ENCODE measurements at regions not wholly inside any gene's neighbourhood (a gene's known extent, or its start where the extent isn't known, plus 50 kb on each side); places are given as distances from the start of the nearest gene placed in this dataset.

GRCh38 chr17:71080937-71081336 lies 911.6 kb downstream of the KCNJ2 start:
- TF ChIP-seq CTCF (IDR thresholded peaks at IDR 0.05; ENCODE audit: insufficient read depth, low read depth, low read length), result no peak
- no peak overlapping the region for H3K4me3 ChIP-seq (ENCODE audit: low read depth, low read length)
- DNase-seq (ENCODE audit: low read depth), result no peak

GRCh38 chr17:71081666-71082065 lies 912.3 kb downstream of the KCNJ2 start:
- no peak overlapping the region for H3K4me3 ChIP-seq (ENCODE audit: low read depth, low read length)
- TF ChIP-seq CTCF (IDR thresholded peaks at IDR 0.05; ENCODE audit: insufficient read depth, low read depth, low read length), result no peak
- no peak for DNase-seq (ENCODE audit: low read depth)

- peak; percentile 36 for DNase-seq (ENCODE audit: low read depth)
- peak; percentile 54 for TF ChIP-seq CTCF (IDR thresholded peaks at IDR 0.05; ENCODE audit: insufficient read depth, low read depth, low read length)
Measured at GRCh38 chr17:71084219-71084618, 914.9 kb downstream of the KCNJ2 start.

GRCh38 chr17:71084838-71085237 lies 915.5 kb downstream of the KCNJ2 start:
- no peak for TF ChIP-seq CTCF (IDR thresholded peaks at IDR 0.05; ENCODE audit: insufficient read depth, low read depth, low read length)
- H3K4me3 ChIP-seq (ENCODE audit: low read depth, low read length), result no peak overlapping the region
- DNase-seq (ENCODE audit: low read depth), result no peak

More at GRCh38 chr17:71084219-71084618, 914.9 kb downstream of the KCNJ2 start:
- H3K4me3 ChIP-seq (ENCODE audit: low read depth, low read length), result no peak overlapping the region

- peak; percentile 52 for TF ChIP-seq CTCF (IDR thresholded peaks at IDR 0.05; ENCODE audit: insufficient read depth, low read depth, low read length)
- DNase-seq (ENCODE audit: low read depth), result peak; percentile 20
- H3K4me3 ChIP-seq (ENCODE audit: low read depth, low read length), result no peak overlapping the region
Measured at GRCh38 chr17:71085238-71086033, 916.1 kb downstream of the KCNJ2 start.

DNA sequence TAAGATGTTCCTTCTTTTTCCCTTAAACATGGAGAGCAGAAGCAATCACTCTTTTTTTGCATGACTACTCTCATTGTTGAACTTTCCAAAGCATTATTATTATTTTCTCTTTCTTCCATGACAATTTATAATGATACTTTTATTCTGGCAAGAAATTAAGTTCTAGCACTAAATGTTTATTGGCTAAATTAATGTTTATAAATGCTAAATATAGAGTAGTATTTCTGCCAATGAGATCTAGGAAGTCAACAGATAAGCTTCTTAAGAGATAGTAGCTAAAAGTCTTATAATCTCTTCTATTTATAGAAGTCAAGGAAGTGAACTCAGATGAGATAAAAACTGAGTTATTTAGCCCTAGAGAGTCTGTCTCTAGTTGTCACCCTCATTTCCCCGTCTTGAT lies 920.1 kb downstream of the KCNJ2 start:
- DNase-seq (ENCODE audit: low read depth), result no peak
- TF ChIP-seq CTCF (IDR thresholded peaks at IDR 0.05; ENCODE audit: insufficient read depth, low read depth, low read length), result no peak
- H3K4me3 ChIP-seq (ENCODE audit: low read depth, low read length), result no peak overlapping the region

DNA sequence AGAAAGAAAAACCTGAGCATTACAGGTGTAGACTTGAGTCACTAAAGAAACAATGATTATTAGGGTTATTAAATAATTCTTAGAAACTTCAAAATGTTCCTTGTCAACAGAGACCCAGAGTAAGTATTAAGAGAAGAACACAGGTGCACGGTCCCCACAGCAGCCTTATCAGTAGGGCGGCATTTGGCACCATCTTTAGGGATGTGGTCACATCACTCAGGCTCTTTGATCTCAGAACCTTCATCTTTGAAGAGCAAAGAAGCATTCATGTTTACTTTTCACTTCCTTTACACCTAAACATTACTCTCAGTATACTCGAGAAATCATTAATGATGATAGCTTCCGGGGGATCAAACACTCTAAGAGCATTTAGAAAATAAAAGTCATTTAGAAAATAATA lies 928.7 kb downstream of the KCNJ2 start:
- DNase-seq (ENCODE audit: low read depth), result no peak
- TF ChIP-seq CTCF (IDR thresholded peaks at IDR 0.05; ENCODE audit: insufficient read depth, low read depth, low read length), result no peak
- H3K4me3 ChIP-seq (ENCODE audit: low read depth, low read length), result no peak overlapping the region

Measured in fibroblast of villous mesenchyme (primary cell).